Head of caudate nucleus (tissue), 42 donors: ENCODE measurements at regions not wholly inside any gene's neighbourhood (a gene's known extent, or its start where the extent isn't known, plus 50 kb on each side); places are given as distances from the start of the nearest gene placed in this dataset.
"Not testable (repeated sequence)": the region's sequence is repeated elsewhere in the genome, so short reads cannot be mapped to it uniquely, and the experiment has no call there.

Source experiments
- DNase-seq, 42 donors: peaks; one replicate each; pipeline versions ENCODE4 v3.0.0 to v3.0.0-alpha.2; 2020 to 2021; ENCODE audit warnings: mixed read lengths in 7 of 42
- intact Hi-C: fragments of 100-400 bp; cut with DNase I; formaldehyde crosslinking; loops from one replicate; pipeline ENCODE4 v1.15.0; 2022

DNA sequence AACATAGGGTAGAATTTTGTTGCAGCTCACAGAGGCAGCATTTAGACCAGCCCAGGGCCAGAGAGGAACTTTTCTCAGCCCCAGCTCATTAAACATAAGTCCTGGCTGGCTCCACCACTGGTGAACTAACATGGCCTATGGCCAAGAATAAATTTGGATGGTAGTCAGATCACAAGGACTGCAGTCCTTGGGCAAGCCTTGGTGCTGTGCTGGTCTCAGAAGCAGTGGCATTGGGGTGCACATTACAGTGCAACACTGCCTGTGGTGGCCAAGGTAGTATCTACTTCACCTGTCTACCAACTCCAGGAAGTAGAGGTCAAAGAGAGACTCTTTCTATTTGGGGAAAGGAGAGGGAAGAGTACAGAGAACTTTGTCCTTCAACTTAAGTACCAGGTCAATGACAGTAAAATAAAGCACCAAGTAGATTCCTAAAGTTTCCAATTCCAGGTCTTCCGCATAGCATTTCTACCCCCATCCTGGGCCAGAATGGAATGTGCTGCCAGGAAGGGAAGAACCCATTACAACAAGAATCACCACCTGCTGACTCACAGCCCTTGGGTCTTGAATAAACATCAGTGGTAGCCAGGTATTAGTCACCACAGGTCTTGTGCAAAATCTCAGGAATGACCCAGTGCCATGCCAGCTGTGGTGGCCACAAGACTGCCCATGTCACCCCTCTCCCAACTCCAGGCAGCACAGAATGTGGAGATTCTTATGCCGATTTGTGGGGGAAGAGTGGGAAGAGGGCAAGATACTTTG, 155.4 kb upstream of the FSIP2 start:
- DNase-seq: no peak
- intact Hi-C loops: no loop called here

DNA sequence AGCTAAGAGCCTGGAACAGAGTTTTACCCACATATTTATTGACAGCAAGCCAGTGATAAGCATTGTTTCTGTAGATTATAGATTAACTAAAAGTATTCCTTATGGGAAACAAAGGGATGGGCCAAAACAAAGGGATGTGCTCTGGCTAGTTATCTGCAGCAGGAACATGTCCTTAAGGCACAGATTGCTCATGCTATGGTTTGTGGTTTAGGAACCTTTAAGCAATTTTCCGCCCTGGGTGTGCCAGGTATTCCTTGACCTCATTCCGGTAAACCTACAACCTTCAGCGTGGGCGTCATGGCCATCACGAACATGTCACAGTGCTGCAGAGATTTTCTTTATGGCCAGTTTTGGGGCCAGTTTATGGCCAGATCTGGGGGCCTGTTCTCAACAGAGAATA, 153.4 kb upstream of the FSIP2 start:
- DNase-seq, intact Hi-C loops: not testable (repeated sequence)

DNA sequence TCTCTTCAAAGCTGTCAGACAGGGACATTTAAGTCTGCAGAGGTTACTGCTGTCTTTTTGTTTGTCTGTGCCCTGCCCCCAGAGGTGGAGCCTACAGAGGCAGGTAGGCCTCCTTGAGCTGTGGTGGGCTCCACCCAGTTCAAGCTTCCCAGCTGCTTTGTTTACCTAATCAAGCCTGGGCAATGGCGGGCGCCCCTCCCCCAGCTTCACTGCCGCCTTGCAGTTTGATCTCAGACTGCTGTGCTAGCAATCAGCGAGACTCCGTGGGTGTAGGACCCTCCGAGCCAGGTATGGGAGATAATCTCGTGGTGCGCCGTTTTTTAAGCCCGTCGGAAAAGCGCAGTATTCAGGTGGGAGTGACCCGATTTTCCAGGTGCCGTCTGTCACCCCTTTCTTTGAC, 147.3 kb upstream of the FSIP2 start:
- intact Hi-C loops, DNase-seq: not testable (repeated sequence)

DNA sequence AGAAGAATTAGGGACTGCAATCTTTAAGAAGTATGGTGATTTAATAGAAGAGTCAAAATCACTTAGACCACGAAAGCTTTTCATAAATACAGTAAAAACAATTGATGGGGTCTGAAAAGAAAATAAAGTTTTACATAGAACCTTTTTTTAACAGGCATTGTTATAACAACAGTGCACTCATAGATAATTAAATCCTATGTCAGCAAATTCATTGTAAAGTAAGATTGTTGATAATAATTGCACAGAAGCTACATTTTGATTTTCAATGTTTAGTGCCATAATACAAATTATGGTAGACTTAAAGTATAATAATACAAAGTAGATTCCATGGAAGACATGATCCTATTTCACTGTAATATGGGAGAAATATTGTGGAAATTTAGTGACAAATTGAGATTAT, 130.7 kb upstream of the FSIP2 start:
- intact Hi-C loops: no loop called here
- no peak for DNase-seq

DNA sequence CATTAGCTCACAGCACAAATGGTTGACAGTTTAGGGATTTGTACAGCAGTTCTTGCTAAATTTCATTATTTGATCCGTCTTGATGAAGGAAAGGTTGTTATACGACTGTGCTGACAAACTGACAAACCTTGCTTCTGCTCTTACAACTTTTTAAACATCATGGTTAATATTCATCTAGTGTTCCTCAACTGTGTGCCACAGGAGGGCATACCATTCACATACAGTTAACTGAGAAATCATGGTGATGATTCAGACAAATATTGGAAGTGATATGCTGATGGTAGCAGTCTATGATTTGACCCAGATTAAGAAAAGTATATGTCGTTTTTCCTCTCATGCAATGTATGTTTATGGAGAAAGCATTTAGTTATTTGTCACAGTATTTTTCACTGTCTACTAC, 129.8 kb upstream of the FSIP2 start:
- intact Hi-C loops: no loop called here
- peak in 11 of 42 donors; percentile 4 to 33 (median 16) for DNase-seq

DNA sequence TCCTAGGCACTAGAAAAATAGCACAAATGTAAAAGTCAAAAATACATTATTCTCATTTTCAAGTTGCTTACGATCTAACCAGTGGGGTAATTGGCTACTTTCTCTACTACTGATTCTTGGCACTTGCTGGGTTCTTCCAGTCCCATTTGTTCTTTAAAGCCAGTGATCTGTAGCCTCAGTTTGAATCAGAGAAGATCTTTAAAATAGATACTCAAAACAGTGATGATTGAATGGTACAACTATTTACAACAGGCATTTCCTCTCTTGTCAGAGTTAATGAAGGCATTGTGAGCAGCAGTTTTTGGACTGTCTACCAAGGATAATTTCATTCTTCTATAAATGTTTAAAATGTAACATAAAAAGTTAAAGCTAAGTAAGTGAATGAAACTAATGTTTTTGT, 128.3 kb upstream of the FSIP2 start:
- intact Hi-C loops: no loop called here
- no peak for DNase-seq

DNA sequence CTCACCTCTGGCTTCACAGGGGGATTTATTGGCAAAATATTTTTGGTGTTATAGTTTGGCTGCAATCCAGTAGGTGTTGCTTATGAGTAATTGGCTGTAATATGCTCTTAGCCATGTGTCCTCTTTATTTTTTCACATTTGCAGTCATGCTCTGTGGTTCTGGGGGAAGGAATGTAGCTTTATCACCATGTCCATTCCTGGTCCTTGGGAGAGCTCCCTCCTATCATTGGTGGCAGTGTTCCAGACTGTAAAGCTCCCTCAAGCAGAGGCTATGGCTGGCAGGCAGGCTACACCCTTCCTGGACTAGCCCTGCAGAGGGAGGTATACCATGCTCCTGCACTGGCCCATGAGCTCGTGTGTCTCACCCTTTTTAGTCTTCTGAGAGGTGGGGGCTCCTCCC, 120.0 kb upstream of the FSIP2 start:
- DNase-seq: no peak
- intact Hi-C loops: no loop called here

DNA sequence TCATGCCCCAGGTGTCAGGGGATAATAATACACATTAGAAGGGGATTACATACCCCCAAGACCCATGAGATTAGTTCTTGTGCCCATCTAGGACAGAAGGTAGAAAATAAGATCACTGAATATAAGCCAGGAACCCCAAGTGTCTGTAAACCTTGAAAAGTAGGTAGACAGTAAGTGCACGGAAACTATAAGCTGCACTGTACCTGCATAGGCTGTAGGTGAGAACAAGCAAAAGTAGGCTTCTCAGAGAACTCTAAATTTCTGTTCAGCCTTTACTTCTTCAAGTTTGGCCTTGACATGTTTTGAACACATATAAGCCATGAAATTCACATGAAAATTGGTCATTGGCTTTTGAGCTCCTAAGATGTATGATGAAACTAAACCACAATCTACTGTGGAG, 113.0 kb upstream of the FSIP2 start:
- DNase-seq: no peak
- intact Hi-C loops: no loop called here

DNA sequence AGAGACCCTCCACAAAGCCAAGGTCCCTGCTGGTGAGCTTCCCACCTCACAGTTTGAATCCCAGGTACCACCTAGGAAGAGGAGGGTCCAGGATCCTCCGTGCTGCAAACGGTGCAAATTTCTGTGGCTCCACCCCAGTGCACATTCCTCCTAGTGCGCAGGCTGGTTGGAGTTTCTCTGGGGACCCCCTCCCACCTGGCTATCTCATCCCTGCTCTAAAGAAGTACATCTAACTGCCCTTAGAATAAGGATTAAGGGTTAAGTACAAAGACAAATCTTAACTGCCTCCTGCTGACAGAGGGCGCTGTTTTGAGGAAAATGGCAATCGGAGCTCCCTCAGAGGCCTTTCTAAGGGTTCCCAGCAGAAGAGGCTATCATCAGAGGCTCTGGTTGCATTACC, 109.6 kb upstream of the FSIP2 start:
- no peak for DNase-seq
- intact Hi-C loops: no loop called here

DNA sequence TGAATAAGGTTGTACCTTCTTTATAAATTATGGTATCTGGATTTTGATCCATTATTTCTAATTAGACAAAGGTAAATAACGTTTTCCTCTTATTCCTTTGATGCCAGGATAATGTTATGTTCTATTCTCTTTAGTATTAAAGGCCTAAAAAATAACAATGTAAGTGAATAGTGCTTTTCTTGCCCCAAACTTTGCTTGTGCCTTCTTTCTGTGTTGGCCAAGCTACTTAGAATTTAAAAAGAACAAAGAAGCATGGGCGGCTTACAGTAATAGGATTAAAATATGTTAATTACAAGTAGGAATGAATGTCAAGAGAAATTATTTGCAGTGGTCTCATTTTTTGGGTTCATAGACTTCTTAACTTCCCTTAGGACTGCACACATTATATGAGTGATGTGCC, 105.0 kb upstream of the FSIP2 start:
- no peak for DNase-seq
- intact Hi-C loops: no loop called here

DNA sequence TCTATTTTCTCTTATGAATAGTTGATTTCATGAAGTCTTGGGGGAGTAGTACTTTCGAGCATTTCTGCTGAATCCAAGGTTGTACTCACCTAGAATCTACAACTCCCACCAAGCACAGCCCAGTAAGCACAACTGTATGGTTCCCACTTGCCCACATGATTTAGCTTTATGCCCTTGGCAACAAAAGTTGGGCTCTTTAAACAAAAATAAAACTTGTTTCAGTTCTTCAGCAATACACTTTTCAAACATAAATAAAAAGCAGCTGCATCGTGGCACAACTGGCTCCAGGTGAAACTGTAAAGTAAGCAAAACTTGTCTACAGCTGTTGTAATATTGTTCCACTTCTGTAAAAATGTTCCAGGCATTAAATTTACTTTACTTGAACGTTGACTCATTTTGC, 99.8 kb upstream of the FSIP2 start:
- no peak for DNase-seq
- intact Hi-C loops: no loop called here

DNA sequence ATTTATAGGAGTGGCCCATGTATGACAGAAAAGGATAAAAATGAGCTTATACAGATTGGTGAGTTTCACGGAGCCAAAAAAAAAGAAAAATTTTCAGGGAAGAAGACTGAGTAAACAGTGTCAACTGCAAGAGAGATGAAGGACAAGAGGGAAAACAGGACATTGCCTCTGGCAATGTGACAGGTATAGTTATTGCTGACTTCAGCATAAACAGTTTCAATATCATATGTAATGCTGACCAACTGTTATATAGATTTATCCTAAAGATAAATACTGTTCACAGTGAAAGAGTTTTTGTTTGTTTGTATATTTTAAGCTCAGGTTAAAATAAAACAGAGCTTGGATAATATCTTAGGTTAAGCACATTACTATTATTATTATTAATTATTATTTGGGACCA, 98.0 kb upstream of the FSIP2 start:
- intact Hi-C loops: no loop called here
- DNase-seq: no peak

DNA sequence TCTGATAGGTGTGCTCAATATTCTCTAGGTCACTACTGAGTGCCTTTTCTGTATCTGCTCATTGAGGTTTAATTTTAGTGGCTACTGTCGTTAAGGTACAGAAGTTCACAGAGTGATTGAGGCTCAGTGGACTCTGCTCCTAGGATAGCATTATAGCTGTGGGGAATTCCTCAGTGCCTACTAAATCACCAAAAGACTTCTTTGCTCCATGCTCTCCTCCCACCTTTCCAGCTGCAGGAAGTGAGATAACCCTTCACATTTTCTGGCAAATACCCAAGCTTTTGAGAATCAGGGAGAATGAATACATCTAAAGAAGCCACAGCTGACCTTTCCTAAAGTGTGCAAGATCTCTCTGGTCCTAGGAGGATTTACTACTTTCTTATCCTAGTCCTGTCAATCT, 95.2 kb upstream of the FSIP2 start:
- no peak for DNase-seq
- intact Hi-C loops: no loop called here

DNA sequence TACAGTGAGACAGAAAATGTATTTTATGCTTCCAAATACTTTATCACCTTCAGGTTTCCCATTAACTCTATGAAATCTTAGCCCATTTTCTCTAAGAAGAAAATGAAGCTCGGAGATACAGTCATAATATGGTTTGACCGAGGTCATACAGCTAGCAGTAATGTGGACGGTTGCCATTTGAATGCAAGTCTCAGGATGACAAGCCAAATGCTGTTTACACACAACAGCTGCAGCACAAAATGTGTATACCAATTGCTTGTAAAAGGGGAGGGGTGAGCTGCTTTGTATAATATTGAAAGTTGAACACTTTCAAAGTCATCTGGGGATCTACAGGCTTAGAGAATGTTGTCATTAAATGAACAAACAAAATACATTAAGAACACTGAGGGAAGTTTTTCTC, 93.8 kb upstream of the FSIP2 start:
- intact Hi-C loops: no loop called here
- no peak for DNase-seq

DNA sequence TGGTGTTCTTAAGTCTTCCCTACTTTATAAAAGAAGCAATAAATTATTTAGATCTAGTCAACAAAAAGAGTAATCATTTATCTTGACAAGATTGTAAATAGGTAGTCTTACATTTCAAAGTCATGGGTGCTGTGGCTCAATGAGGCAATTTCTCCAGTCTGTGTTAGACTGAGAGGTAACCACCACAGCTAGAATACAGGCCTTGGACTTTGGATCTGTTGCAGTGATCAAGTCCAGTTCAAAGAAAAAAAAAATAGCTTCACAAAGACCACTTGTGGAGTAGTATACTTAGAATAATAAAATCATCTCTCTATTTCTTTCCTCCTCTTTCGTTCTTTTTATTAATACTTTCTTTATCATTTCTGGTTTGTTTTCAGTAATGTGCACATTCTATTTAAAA, 93.1 kb upstream of the FSIP2 start:
- intact Hi-C loops: no loop called here
- no peak for DNase-seq

DNA sequence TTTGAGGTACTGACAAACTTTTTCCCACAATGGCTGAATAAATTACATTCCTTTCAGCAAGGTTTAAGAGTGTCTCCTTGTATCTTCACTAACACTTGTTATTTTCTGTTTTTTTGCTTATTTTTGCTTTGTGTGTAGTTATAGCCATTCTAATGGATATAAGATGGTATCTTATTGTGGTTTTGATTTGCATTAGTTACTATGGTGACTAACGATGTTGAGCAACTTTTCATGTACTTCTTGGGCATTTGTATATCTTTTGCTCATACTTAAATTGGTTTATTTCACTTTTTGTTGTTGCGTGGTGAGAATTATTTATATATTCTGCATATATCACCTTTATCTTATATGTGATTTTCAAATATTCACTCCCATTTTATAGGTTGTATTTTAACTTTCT, 79.9 kb upstream of the FSIP2 start:
- intact Hi-C loops: no loop called here
- no peak for DNase-seq

DNA sequence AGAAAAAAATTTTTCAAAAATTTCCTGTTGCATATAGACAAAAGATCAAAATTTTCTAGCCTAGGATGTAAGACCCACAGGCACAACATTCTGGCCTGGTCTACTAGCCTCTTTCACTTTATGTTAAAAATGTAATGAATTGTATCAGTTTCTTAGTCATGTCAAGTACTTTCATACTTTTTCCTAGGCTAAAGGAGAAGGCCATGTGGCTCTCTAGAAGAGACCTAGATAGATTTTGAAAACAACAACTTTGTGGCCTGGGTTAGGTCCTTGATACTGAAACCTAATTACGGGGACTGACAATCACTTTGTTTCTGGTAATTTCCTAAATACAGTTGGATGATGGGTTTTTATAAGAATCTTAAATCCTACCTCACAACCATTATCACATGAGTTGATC, 74.8 kb upstream of the FSIP2 start:
- DNase-seq: no peak
- intact Hi-C loops: no loop called here

DNA sequence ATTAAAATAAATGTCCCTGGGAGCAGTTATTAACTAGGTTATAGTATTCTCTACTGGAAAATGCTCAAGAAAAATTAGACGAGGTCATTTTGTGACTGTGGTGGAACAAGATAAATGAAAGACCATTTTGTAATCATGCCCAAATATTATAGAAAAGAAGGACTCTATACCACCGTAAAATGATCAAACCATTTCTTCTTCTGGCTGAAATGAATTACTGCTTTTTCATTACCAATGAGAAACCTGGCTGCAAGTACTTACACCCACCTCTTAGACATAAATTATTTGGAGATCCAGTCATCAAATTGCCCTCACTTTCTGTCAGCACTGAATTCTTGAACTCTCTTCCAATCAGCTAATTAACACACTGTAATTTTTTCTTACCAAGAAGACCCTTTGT, 74.2 kb upstream of the FSIP2 start:
- intact Hi-C loops: no loop called here
- DNase-seq: no peak

DNA sequence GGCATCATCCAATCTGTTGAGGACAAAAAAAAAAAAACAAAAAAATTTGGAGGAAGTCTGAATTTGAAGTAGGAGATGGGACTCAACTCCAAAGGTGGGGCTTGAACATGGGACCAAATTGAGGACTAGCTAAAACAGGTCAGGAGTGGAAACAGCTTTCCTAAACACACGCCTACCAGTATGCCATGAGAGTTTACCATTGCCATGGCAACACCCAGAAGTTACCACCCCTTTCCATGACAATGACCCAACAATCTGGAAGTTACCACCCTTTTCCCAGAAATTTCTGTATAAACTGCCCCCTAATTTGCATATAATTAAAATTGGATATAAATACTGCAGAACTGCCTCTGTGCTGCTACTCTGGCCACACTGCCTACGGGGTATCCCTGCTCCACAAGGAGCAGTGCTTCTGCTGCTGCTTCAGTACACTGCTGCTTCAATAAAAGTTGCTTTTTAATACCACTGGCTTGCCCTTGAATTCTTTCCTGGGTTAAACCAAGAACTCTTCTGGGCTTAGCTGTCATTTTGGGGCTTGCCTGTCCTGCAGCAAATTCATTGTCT, 73.3 kb upstream of the FSIP2 start:
- intact Hi-C loops: no loop called here

DNA sequence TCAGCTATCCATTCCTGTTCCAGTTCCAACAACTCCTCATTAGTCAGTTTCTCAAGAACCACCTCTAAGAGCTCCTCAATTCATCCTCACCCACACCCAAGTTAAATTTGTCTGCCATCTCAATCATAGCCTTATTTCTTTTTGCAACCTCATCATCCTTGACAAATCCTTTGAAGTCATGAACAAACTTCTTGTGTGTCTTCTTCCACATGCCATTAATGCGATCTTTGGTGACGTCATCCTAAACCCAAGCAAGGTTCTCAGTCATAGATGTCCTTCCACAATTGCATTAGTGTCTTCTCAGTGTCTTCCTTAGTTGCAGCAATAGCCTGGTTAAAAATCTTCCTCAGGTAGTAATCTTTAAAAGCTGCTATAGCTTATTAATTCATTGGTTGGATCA, 71.2 kb upstream of the FSIP2 start:
- DNase-seq: no peak
- intact Hi-C loops: no loop called here

More for the DNA sequence above, 73.3 kb upstream of the FSIP2 start:
- no peak for DNase-seq

DNA sequence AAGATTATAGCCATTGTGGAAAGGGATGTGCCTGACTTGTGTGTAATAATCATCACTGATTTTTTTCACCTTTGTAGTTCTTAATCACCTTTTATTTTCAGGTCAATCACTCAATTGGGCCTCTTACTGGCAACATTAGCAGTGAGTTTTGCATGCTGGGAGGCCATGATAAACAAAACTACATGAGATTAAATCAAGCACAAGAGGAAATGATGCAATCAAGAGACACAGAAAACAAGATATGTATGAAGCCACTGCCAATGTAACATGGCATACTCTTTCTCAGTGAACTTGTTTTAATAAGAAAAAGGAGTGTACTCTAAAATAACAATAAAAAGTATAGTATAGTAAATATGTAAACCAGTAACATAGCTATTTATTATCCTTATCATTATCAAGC, 69.9 kb upstream of the FSIP2 start:
- intact Hi-C loops: no loop called here
- DNase-seq: no peak

DNA sequence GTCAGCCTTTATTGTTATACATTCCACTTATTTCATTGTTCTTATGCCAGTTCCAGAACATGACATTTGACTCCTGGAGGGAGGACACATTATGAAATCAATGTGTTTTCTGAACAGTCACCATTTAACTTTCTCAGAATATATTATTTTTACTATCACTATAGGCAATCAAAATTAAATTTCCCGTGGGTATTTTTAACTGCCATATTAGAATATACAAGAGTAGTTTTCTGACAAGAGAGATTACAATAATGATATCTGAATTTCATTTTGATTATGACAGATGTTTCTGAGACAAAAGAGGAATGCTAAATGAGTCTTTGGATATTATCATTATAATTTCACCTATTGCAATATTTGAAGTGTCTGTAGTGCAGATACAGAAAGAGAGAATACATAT, 64.4 kb upstream of the FSIP2 start:
- intact Hi-C loops: no loop called here
- no peak for DNase-seq
